Right lobe of liver (tissue), 4 donors: ENCODE measurements at regions not wholly inside any gene's neighbourhood (a gene's known extent, or its start where the extent isn't known, plus 50 kb on each side); places are given as distances from the start of the nearest gene placed in this dataset.

ENCODE experiments used
- POLR2A ChIP-seq: fragments of 450-650 bp; IDR thresholded peaks from one replicate; pipeline ENCODE4 v1.6.1; 2017; ENCODE audit warnings: antibody characterized with exemption, mild to moderate bottlenecking
- TF ChIP-seq, protein P1 (sequence below), 4 donors: fragments of 200-600 bp in 3 of 4; fragments of 450-650 bp in 1 of 4; IDR thresholded peaks; one replicate each; pipeline versions ENCODE4 v1.5.1 to v1.8.0; 2016 to 2022; ENCODE audit warnings: antibody characterized with exemption in 4 of 4, mild to moderate bottlenecking in 2 of 4
- donor health status: DM: no; HTN: no; CAD: no.
- donor health status: DM: no; HTN: no; CAD: no.
- donor health status: DM: no; HTN: yes; CAD: no.

DNA sequence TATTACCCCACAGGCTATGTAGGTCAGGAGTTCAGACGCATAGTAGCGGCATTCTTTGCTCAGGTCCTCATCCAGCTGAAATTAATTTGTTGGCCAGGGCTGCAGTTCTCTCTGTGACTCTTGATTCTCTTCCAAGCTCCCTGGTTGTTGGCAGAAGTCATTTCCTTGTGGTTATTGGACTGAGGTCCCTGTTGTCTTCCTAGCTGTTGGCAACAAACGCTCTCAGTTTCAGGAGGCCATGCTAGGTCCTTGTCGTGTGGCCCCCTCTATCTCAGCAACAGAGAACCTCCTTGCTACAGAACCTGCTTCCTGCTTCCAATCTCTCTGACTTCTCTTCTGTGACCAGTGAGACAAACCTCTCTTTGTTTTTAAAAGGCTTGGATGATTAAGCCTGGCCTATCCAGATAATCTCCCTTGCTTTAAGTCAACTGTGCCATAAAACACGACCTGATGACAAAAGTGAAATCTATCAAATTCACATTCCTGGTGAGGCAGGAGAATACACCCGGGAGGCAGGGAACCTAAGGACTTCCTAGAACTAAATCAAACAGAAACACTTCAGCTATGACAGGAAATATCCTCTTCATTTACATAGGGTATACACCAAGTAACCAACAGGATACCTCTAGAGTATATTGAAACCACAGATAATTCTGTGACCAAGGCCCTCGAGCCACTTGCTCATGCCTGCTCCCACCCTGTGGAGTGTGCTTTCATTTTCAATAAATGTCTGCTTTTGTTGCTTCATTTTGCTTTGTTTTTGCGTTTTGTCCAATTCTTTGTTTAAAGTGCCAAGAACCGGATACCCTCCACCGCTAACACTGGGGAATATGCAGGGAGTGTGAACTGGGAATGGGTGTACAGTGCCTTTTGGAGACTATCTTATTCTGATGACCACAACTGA is 196.0 kb downstream of the BTBD3 start:
- TF ChIP-seq, protein P1, sequence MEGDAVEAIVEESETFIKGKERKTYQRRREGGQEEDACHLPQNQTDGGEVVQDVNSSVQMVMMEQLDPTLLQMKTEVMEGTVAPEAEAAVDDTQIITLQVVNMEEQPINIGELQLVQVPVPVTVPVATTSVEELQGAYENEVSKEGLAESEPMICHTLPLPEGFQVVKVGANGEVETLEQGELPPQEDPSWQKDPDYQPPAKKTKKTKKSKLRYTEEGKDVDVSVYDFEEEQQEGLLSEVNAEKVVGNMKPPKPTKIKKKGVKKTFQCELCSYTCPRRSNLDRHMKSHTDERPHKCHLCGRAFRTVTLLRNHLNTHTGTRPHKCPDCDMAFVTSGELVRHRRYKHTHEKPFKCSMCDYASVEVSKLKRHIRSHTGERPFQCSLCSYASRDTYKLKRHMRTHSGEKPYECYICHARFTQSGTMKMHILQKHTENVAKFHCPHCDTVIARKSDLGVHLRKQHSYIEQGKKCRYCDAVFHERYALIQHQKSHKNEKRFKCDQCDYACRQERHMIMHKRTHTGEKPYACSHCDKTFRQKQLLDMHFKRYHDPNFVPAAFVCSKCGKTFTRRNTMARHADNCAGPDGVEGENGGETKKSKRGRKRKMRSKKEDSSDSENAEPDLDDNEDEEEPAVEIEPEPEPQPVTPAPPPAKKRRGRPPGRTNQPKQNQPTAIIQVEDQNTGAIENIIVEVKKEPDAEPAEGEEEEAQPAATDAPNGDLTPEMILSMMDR (IDR thresholded peaks at IDR 0.05), result no peak
- TF ChIP-seq POLR2A, result no peak
